ENCODE measurements at regions not wholly inside any gene's neighbourhood (a gene's known extent, or its start where the extent isn't known, plus 50 kb on each side); places are given as distances from the start of the nearest gene placed in this dataset.

DNA sequence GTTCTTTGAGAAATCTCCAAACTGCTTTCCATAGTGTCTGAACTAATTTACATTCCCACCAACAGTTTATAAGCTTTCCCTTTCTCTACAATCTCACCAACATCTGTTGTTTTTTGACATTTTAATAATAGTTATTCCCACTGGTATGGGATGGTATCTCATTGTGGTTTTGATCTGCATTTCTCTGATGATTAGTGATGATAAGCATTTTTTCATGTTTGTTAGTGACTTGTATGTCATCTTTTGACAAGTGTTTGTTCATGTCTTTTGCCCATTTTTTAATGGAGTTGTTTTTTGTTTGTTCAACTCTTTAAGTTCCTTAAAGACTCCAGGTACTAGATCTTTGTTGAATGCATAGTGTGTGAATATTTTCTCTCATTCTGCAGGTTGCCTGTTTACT lies 116.6 kb upstream of the TSC22D2 start:
- TF ChIP-seq, protein P1, sequence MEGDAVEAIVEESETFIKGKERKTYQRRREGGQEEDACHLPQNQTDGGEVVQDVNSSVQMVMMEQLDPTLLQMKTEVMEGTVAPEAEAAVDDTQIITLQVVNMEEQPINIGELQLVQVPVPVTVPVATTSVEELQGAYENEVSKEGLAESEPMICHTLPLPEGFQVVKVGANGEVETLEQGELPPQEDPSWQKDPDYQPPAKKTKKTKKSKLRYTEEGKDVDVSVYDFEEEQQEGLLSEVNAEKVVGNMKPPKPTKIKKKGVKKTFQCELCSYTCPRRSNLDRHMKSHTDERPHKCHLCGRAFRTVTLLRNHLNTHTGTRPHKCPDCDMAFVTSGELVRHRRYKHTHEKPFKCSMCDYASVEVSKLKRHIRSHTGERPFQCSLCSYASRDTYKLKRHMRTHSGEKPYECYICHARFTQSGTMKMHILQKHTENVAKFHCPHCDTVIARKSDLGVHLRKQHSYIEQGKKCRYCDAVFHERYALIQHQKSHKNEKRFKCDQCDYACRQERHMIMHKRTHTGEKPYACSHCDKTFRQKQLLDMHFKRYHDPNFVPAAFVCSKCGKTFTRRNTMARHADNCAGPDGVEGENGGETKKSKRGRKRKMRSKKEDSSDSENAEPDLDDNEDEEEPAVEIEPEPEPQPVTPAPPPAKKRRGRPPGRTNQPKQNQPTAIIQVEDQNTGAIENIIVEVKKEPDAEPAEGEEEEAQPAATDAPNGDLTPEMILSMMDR (IDR thresholded peaks at IDR 0.05; ENCODE audit: poor library complexity) = no peak
- no peak for TF ChIP-seq EZH2phosphoT487 (IDR thresholded peaks at IDR 0.05; ENCODE audit: low read depth, severe bottlenecking, unreplicated experiment)

Data from hepatocyte (in vitro differentiated cells).